Neural cell (in vitro differentiated cells): ENCODE measurements at regions not wholly inside any gene's neighbourhood (a gene's known extent, or its start where the extent isn't known, plus 50 kb on each side); places are given as distances from the start of the nearest gene placed in this dataset.

Source experiments
- EP300 ChIP-seq: fragments of 450-650 bp; conservative IDR thresholded peaks from 2 replicates; pipeline ENCODE4 v1.6.1; 2014; ENCODE audit warnings: antibody characterized with exemption, mild to moderate bottlenecking, moderate library complexity; ENCODE audit not compliant: poor library complexity, severe bottlenecking
- EZH2 ChIP-seq: fragments of 200-600, 300-800 bp; shearing (Covaris generic), sonication (generic); IDR thresholded peaks from 2 replicates; pipeline ENCODE4 v1.6.1; 2014; ENCODE audit warnings: antibody characterized with exemption, low read length, borderline replicate concordance, mild to moderate bottlenecking; ENCODE audit not compliant: insufficient read depth, poor library complexity, severe bottlenecking
- MXI1 ChIP-seq: fragments of 450-650 bp; conservative IDR thresholded peaks from 2 replicates; pipeline ENCODE4 v1.6.1; 2014; ENCODE audit warnings: antibody characterized with exemption, mild to moderate bottlenecking; ENCODE audit not compliant: poor library complexity, severe bottlenecking
- POLR2AphosphoS5 ChIP-seq: IDR thresholded peaks from 2 replicates; pipeline ENCODE4 v1.6.1; 2012
- RAD21 ChIP-seq: fragments of 450-650 bp; conservative IDR thresholded peaks from 2 replicates; pipeline ENCODE4 v1.6.1; 2014; ENCODE audit warnings: antibody characterized with exemption, mild to moderate bottlenecking, moderate library complexity
- SMC3 ChIP-seq: fragments of 450-650 bp; conservative IDR thresholded peaks from 2 replicates; pipeline ENCODE4 v1.6.1; 2014; ENCODE audit warnings: antibody characterized with exemption, mild to moderate bottlenecking, moderate library complexity; ENCODE audit not compliant: poor library complexity
- TAF1 ChIP-seq: IDR thresholded peaks from 2 replicates; pipeline ENCODE4 v1.6.1; 2012; ENCODE audit warnings: low read depth
- TF ChIP-seq, protein P1 (sequence below): fragments of 450-650 bp; IDR thresholded peaks from 2 replicates; pipeline ENCODE4 v1.5.1; 2014; ENCODE audit warnings: antibody characterized with exemption, mild to moderate bottlenecking, moderate library complexity; ENCODE audit not compliant: poor library complexity, severe bottlenecking
- TF ChIP-seq, protein P2 (sequence below): IDR thresholded peaks from 2 replicates; pipeline ENCODE4 v1.6.1; 2012; ENCODE audit warnings: borderline replicate concordance

DNA sequence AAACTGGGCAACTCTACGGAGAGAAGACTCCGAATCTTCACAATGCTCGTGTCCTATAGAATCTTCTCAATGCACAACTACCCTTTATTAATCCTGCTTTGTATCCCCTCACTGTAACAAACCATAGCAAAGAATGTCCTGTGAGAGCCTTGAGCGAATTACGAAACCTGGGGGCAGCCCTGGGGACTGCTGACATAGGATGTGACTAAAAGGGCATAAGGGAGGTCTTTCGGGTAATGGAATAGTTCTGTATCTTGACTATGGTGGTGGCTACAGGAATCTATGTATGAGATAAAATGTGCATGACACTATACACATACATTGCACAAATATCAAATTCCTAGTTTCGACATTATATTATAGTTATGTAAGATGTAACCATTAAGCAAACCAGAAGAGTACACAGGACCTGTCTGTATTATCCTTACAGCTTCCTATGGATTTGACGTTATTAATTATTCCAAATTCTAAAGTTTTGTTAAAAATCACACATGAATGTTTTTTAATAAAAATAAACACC lies 162.5 kb upstream of the KCTD7 start:
- no peak for TF ChIP-seq EP300
- TF ChIP-seq, protein P1, sequence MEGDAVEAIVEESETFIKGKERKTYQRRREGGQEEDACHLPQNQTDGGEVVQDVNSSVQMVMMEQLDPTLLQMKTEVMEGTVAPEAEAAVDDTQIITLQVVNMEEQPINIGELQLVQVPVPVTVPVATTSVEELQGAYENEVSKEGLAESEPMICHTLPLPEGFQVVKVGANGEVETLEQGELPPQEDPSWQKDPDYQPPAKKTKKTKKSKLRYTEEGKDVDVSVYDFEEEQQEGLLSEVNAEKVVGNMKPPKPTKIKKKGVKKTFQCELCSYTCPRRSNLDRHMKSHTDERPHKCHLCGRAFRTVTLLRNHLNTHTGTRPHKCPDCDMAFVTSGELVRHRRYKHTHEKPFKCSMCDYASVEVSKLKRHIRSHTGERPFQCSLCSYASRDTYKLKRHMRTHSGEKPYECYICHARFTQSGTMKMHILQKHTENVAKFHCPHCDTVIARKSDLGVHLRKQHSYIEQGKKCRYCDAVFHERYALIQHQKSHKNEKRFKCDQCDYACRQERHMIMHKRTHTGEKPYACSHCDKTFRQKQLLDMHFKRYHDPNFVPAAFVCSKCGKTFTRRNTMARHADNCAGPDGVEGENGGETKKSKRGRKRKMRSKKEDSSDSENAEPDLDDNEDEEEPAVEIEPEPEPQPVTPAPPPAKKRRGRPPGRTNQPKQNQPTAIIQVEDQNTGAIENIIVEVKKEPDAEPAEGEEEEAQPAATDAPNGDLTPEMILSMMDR, result no peak
- no peak for TF ChIP-seq SMC3
- no peak for TF ChIP-seq POLR2AphosphoS5
- no peak for TF ChIP-seq TAF1
- TF ChIP-seq RAD21, result no peak
- no peak for TF ChIP-seq EZH2
- TF ChIP-seq, protein P2, sequence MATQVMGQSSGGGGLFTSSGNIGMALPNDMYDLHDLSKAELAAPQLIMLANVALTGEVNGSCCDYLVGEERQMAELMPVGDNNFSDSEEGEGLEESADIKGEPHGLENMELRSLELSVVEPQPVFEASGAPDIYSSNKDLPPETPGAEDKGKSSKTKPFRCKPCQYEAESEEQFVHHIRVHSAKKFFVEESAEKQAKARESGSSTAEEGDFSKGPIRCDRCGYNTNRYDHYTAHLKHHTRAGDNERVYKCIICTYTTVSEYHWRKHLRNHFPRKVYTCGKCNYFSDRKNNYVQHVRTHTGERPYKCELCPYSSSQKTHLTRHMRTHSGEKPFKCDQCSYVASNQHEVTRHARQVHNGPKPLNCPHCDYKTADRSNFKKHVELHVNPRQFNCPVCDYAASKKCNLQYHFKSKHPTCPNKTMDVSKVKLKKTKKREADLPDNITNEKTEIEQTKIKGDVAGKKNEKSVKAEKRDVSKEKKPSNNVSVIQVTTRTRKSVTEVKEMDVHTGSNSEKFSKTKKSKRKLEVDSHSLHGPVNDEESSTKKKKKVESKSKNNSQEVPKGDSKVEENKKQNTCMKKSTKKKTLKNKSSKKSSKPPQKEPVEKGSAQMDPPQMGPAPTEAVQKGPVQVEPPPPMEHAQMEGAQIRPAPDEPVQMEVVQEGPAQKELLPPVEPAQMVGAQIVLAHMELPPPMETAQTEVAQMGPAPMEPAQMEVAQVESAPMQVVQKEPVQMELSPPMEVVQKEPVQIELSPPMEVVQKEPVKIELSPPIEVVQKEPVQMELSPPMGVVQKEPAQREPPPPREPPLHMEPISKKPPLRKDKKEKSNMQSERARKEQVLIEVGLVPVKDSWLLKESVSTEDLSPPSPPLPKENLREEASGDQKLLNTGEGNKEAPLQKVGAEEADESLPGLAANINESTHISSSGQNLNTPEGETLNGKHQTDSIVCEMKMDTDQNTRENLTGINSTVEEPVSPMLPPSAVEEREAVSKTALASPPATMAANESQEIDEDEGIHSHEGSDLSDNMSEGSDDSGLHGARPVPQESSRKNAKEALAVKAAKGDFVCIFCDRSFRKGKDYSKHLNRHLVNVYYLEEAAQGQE, result no peak
- TF ChIP-seq MXI1, result no peak
